HEK293 (cell line): ENCODE measurements at regions not wholly inside any gene's neighbourhood (a gene's known extent, or its start where the extent isn't known, plus 50 kb on each side); places are given as distances from the start of the nearest gene placed in this dataset.

Experiments
- CTCF ChIA-PET: fragments of 350-600 bp; formaldehyde crosslinking; extraction: SDS; loops from one replicate; lab custom pipeline; 2021; ENCODE audit warnings: antibody characterized with exemption; lab: Yijun Ruan, JAX
- POLR2A ChIA-PET: fragments of 300-600 bp; formaldehyde crosslinking; extraction: SDS; loops from one replicate; lab custom pipeline; 2020; ENCODE audit warnings: antibody characterized with exemption, inconsistent platforms; lab: Yijun Ruan, JAX
- H3K27ac ChIP-seq: fragments of 200-500 bp; sonication (Bioruptor generic); 2 replicates; pipeline ENCODE4 v1.5.1; 2014; ENCODE audit warnings: low read depth, low read length, control low read depth, inconsistent platforms; ENCODE audit errors: extremely low read depth
- H3K36me3 ChIP-seq, 2 experiments: fragments of 200-500 bp in 1 of 2; sonication (Bioruptor generic) in 1 of 2; 1 replicate in 1 of 2; 2 replicates in 1 of 2; pipeline ENCODE4 v1.5.1; 2014 to 2017; ENCODE audit warnings: inconsistent platforms in 2 of 2, low read length in 2 of 2; ENCODE audit not compliant: control insufficient read depth in 2 of 2, insufficient read depth in 1 of 2
- H3K4me1 ChIP-seq: fragments of 200-500 bp; sonication (Bioruptor generic); 2 replicates; pipeline ENCODE4 v1.5.1; 2014; ENCODE audit warnings: mild to moderate bottlenecking, low read length, inconsistent platforms; ENCODE audit not compliant: control insufficient read depth, insufficient read depth
- H3K4me3 ChIP-seq: 2 replicates; pipeline ENCODE4 v1.5.1; 2011; ENCODE audit warnings: low read depth, mild to moderate bottlenecking, control low read depth, low read length, moderate library complexity
- H3K9me3 ChIP-seq: fragments of 200-500 bp; sonication (Bioruptor generic); 2 replicates; pipeline ENCODE4 v1.5.1; 2014; ENCODE audit warnings: low read depth, low read length, inconsistent platforms; ENCODE audit not compliant: control insufficient read depth, insufficient read depth
- ATF2 ChIP-seq: fragments of 450-650 bp; formaldehyde crosslinking; IDR thresholded peaks from 2 replicates; pipeline ENCODE4 v1.5.1; 2016; ENCODE audit warnings: missing biosample characterization, missing genetic modification characterization, low read depth
- PRDM1 ChIP-seq: fragments of 450-650 bp; formaldehyde crosslinking; IDR thresholded peaks from 2 replicates; pipeline ENCODE4; 2016; ENCODE audit warnings: missing biosample characterization, missing genetic modification characterization
- PRDM2 ChIP-seq: fragments of 450-650 bp; formaldehyde crosslinking; IDR thresholded peaks from 2 replicates; pipeline ENCODE4 v1.5.1; 2016; ENCODE audit warnings: missing biosample characterization, missing genetic modification characterization, borderline replicate concordance
- PRDM4 ChIP-seq: fragments of 450-650 bp; formaldehyde crosslinking; IDR thresholded peaks from 2 replicates; pipeline ENCODE4 v1.5.1; 2017; ENCODE audit warnings: missing biosample characterization, missing genetic modification characterization
- ZBTB21 ChIP-seq: fragments of 450-650 bp; formaldehyde crosslinking; IDR thresholded peaks from 2 replicates; pipeline ENCODE4 v1.5.1; 2017; ENCODE audit warnings: missing biosample characterization, missing genetic modification characterization
- ZBTB49 ChIP-seq: fragments of 450-650 bp; formaldehyde crosslinking; IDR thresholded peaks from 2 replicates; pipeline ENCODE4 v1.5.1; 2016; ENCODE audit warnings: missing biosample characterization, missing genetic modification characterization, low read depth
- ZFP37 ChIP-seq: fragments of 450-650 bp; formaldehyde crosslinking; IDR thresholded peaks from 2 replicates; pipeline ENCODE4 v1.5.1; 2016; ENCODE audit warnings: missing biosample characterization, missing genetic modification characterization
- ZNF132 ChIP-seq: fragments of 450-650 bp; formaldehyde crosslinking; IDR thresholded peaks from 2 replicates; pipeline ENCODE4 v1.5.1; 2017; ENCODE audit warnings: missing biosample characterization, missing genetic modification characterization, borderline replicate concordance
- ZNF157 ChIP-seq: fragments of 450-650 bp; formaldehyde crosslinking; IDR thresholded peaks from 2 replicates; pipeline ENCODE4 v1.5.1; 2016; ENCODE audit warnings: missing biosample characterization, missing genetic modification characterization
- ZNF302 ChIP-seq: fragments of 450-650 bp; formaldehyde crosslinking; IDR thresholded peaks from 2 replicates; pipeline ENCODE4 v1.5.1; 2016; ENCODE audit warnings: missing biosample characterization, missing genetic modification characterization, low read depth
- ZNF391 ChIP-seq: fragments of 450-650 bp; formaldehyde crosslinking; IDR thresholded peaks from 2 replicates; pipeline ENCODE4 v1.5.1; 2016; ENCODE audit warnings: low read depth, missing biosample characterization, missing genetic modification characterization, borderline replicate concordance
- ZNF416 ChIP-seq: fragments of 450-650 bp; formaldehyde crosslinking; IDR thresholded peaks from 2 replicates; pipeline ENCODE4 v1.5.1; 2016; ENCODE audit warnings: missing biosample characterization, missing genetic modification characterization
- ZNF518A ChIP-seq: fragments of 450-650 bp; formaldehyde crosslinking; conservative IDR thresholded peaks from 2 replicates; pipeline ENCODE4 v1.5.1; 2016; ENCODE audit warnings: low read depth, missing biosample characterization, missing genetic modification characterization
- ZNF530 ChIP-seq: fragments of 450-650 bp; formaldehyde crosslinking; IDR thresholded peaks from 2 replicates; pipeline ENCODE4 v1.5.1; 2016; ENCODE audit warnings: low read depth, missing biosample characterization, missing genetic modification characterization
- ZNF561 ChIP-seq: fragments of 450-650 bp; IDR thresholded peaks from 2 replicates; pipeline ENCODE4 v1.5.1; 2018; ENCODE audit warnings: missing biosample characterization, missing genetic modification characterization, borderline replicate concordance
- ZNF76 ChIP-seq: fragments of 450-650 bp; formaldehyde crosslinking; IDR thresholded peaks from 2 replicates; pipeline ENCODE4; 2016; ENCODE audit warnings: low read depth, missing biosample characterization, missing genetic modification characterization, borderline replicate concordance
- ZNF777 ChIP-seq: fragments of 450-650 bp; formaldehyde crosslinking; IDR thresholded peaks from 2 replicates; pipeline ENCODE4 v1.5.1; 2017; ENCODE audit warnings: missing biosample characterization, missing genetic modification characterization, borderline replicate concordance
- ZNF830 ChIP-seq: fragments of 450-650 bp; IDR thresholded peaks from 2 replicates; pipeline ENCODE4 v1.5.0; 2018; ENCODE audit warnings: missing biosample characterization, missing genetic modification characterization, low read depth, mild to moderate bottlenecking, moderate library complexity

- Histone ChIP-seq H3K27ac (no peak overlapping the region), H3K36me3 (no peaks in the 10 kb centered on the region), H3K4me3 (no peak overlapping the region)
- POLR2A ChIA-PET: no interaction called here
- TF ChIP-seq ZNF157 (tag by site-specific recombination): no peak
- TF ChIP-seq ZFP37: no peak
- TF ChIP-seq ZBTB49 (tag by site-specific recombination): no peak
- TF ChIP-seq ZNF302: no peak
- TF ChIP-seq ZNF830 (tag by site-specific recombination): no peak
- no peak for TF ChIP-seq PRDM1 (tag by site-specific recombination)
- TF ChIP-seq ZNF561 (tag by site-specific recombination): no peak
- TF ChIP-seq ZBTB21 (tag by site-specific recombination): no peak
- TF ChIP-seq PRDM4 (tag by site-specific recombination): no peak
- no peak for TF ChIP-seq PRDM2
- TF ChIP-seq, all 188 proteins: peak for 0
- Histone ChIP-seq H3K4me1 (no peaks in the 10 kb centered on the region), H3K9me3 (no peaks in the 10 kb centered on the region)
- CTCF ChIA-PET: interaction anchor here (0.6 kb wide), 1 partner anchor 31 kb away, joined by 3 read pairs; no protein-coding TSS in a partner anchor
These were observed 2070.4 kb upstream of the CELF4 start for GRCh38 chr18:39635966-39636365.

GRCh38 chr18:39635192-39635591 lies 2069.6 kb upstream of the CELF4 start:
- Histone ChIP-seq H3K4me3 (no peak overlapping the region), H3K27ac (no peak overlapping the region), H3K36me3 (no peaks in the 10 kb centered on the region), H3K4me1 (no peaks in the 10 kb centered on the region), H3K9me3 (no peaks in the 10 kb centered on the region)
- POLR2A ChIA-PET: no interaction called here
- CTCF ChIA-PET: interaction anchor here (0.6 kb wide), 1 partner anchor 30 kb away, joined by 3 read pairs; no protein-coding TSS in a partner anchor
- TF ChIP-seq ZNF530 (tag by site-specific recombination): no peak
- no peak for TF ChIP-seq ZNF391 (tag by site-specific recombination)
- no peak for TF ChIP-seq ZNF777 (tag by site-specific recombination)
- TF ChIP-seq ATF2: no peak
- TF ChIP-seq ZNF132 (tag by site-specific recombination): no peak
- no peak for TF ChIP-seq ZNF76
- TF ChIP-seq ZNF518A (tag by site-specific recombination): no peak
- TF ChIP-seq ZNF416 (tag by site-specific recombination): no peak
